ENCODE measurements at regions not wholly inside any gene's neighbourhood (a gene's known extent, or its start where the extent isn't known, plus 50 kb on each side); places are given as distances from the start of the nearest gene placed in this dataset.

DNA sequence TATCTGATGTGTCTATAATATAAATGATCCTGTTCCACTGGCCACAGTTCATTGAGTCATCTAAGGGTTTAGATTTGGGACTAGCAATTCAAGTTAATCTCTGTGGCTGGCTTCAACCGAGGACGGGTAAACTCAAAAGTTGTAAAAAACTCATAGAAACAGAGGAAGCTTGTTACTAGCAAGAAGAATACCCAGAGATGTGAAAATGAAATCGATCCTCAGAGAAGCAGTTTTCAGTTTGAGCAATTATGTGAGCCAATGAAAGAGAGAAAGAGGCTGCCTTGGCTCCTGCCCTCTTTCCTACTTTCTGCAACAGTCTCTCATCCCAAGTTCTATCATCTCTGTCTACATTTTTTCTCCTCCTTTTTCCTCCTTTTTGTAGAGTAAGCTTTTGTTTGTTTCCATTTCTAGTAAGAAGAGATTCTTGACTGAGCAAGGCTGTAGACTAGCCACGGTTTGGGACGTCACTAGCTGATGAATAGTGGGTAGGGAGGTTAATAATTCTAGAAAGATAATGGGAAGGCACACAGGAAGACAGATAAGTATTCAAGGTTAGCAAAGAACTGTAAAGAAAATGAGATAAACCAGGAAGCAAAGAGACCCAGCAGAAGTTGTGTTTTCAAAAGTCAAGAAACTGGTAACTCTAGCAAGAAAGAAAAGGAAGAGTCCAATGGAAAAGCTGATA is 298.9 kb upstream of the NR2F2 start:
- TF ChIP-seq, protein P1, sequence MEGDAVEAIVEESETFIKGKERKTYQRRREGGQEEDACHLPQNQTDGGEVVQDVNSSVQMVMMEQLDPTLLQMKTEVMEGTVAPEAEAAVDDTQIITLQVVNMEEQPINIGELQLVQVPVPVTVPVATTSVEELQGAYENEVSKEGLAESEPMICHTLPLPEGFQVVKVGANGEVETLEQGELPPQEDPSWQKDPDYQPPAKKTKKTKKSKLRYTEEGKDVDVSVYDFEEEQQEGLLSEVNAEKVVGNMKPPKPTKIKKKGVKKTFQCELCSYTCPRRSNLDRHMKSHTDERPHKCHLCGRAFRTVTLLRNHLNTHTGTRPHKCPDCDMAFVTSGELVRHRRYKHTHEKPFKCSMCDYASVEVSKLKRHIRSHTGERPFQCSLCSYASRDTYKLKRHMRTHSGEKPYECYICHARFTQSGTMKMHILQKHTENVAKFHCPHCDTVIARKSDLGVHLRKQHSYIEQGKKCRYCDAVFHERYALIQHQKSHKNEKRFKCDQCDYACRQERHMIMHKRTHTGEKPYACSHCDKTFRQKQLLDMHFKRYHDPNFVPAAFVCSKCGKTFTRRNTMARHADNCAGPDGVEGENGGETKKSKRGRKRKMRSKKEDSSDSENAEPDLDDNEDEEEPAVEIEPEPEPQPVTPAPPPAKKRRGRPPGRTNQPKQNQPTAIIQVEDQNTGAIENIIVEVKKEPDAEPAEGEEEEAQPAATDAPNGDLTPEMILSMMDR (IDR thresholded peaks at IDR 0.05): no peak
- TF ChIP-seq POLR2A (IDR thresholded peaks at IDR 0.05): no peak
